GM13976 (cell line): ENCODE measurements at regions not wholly inside any gene's neighbourhood (a gene's known extent, or its start where the extent isn't known, plus 50 kb on each side); places are given as distances from the start of the nearest gene placed in this dataset.

Experiments
- DNase-seq: peaks from one replicate; pipeline ENCODE4 v3.0.0; 2012; ENCODE audit warnings: low spot score
- in situ Hi-C: fragments of 300-500 bp; cut with MboI; formaldehyde crosslinking; loops from one replicate; pipeline ENCODE4 v1.12.0; 2022; ENCODE audit warnings: low sequenced_read_pairs, mixed read lengths, inconsistent platforms; ENCODE audit not compliant: unreplicated experiment
- TF ChIP-seq, protein P1 (sequence below): IDR thresholded peaks from 2 replicates; pipeline ENCODE4 v1.5.1; 2012; ENCODE audit warnings: borderline replicate concordance, mild to moderate bottlenecking; ENCODE audit not compliant: insufficient read depth; ENCODE audit errors: extremely low read depth, missing control alignments, control extremely low read depth

- in situ Hi-C loops: no loop called here
- no peak for DNase-seq
- TF ChIP-seq, protein P1, sequence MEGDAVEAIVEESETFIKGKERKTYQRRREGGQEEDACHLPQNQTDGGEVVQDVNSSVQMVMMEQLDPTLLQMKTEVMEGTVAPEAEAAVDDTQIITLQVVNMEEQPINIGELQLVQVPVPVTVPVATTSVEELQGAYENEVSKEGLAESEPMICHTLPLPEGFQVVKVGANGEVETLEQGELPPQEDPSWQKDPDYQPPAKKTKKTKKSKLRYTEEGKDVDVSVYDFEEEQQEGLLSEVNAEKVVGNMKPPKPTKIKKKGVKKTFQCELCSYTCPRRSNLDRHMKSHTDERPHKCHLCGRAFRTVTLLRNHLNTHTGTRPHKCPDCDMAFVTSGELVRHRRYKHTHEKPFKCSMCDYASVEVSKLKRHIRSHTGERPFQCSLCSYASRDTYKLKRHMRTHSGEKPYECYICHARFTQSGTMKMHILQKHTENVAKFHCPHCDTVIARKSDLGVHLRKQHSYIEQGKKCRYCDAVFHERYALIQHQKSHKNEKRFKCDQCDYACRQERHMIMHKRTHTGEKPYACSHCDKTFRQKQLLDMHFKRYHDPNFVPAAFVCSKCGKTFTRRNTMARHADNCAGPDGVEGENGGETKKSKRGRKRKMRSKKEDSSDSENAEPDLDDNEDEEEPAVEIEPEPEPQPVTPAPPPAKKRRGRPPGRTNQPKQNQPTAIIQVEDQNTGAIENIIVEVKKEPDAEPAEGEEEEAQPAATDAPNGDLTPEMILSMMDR: no peak
These were observed 123.6 kb upstream of the IPO9 start for GRCh38 chr1:201705389-201705788.

DNA sequence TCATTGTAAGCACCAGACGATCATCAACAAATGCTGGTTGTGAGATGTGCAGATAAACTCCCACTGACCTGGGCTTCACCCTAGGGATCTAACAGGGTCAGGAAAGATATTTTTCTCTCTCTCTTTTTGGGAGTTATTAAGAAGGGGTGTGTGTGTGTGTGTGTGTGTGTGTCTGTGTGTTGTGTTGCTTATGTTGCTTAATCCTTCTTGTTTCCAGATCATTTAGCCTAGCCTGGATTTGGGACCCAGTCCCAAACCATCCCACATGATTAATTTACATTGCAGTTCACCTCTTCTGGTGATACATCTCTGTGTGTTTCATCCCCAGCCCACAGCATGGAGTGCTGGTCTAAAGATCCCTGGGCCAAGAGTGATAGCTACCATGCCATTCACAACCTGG is 122.8 kb upstream of the IPO9 start:
- TF ChIP-seq, protein P1: no peak
- no peak for DNase-seq
- in situ Hi-C loops: no loop called here

- TF ChIP-seq, protein P1: no peak
- DNase-seq: no peak
- in situ Hi-C loops: no loop called here
These were observed 121.9 kb upstream of the IPO9 start for GRCh38 chr1:201707027-201707426.

DNA sequence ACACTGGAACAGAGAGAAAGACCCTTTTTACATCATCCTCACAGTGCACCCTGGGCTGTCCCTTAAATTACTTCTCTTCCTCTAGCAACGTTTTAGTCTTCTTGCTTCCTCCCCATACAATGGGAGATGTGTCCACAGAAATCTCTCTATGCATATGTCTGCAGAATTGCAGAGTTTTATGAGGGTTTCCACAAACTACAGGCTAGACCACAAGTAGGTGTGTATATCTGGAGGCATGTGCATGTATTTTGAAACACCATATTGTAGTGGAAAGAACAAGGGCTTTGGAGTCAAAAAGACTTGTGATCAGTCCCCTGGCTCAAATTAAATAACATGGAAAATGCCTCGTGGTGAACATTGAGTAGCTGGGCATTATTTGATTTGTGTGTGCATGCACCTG is 121.3 kb upstream of the IPO9 start:
- TF ChIP-seq, protein P1: no peak
- in situ Hi-C loops: no loop called here
- no peak for DNase-seq

DNA sequence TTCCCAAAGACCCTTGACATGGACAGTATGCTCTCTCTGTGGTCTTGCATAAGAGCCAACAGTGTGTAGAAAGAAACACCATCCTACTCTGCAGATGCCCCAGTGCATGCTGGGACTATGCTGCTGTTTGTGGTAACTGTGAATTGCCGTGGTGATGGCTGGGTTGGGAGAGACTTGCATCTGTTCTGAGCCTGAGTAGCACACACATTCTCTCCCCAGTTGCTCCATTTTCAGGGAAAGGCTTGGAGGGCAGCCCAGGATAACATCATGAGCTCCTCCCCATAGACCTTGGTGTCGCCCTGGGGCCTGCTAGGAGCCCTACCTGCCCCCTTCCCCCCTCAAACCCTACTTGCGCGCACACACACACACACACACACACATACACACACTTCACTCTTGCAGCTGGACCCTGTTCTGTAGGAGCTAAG is 120.9 kb upstream of the IPO9 start:
- in situ Hi-C loops: no loop called here
- DNase-seq: no peak
- TF ChIP-seq, protein P1: no peak

GRCh38 chr1:201708691-201709090 is 120.3 kb upstream of the IPO9 start:
- no peak for DNase-seq
- TF ChIP-seq, protein P1: no peak
- in situ Hi-C loops: no loop called here
